HG03565 (cell line): ENCODE measurements at regions not wholly inside any gene's neighbourhood (a gene's known extent, or its start where the extent isn't known, plus 50 kb on each side); places are given as distances from the start of the nearest gene placed in this dataset.

Experiments used
- ATAC-seq: cut with Tn5 transposase; IDR thresholded peaks from one replicate; pipeline ENCODE4 v1.9.1; 2021; ENCODE audit warnings: mild to moderate bottlenecking, moderate library complexity; ENCODE audit not compliant: unreplicated experiment

- ATAC-seq: no peak
Measured at GRCh38 chr2:195500879-195501278, 156.1 kb upstream of the SLC39A10 start.

GRCh38 chr2:195498839-195499490 is 158.1 kb upstream of the SLC39A10 start:
- ATAC-seq: no peak

- ATAC-seq: no peak
Measured at GRCh38 chr2:195498176-195498575, 158.8 kb upstream of the SLC39A10 start.

GRCh38 chr2:195496991-195497390 is 160.0 kb upstream of the SLC39A10 start:
- ATAC-seq: no peak

GRCh38 chr2:195495966-195496365 is 161.1 kb upstream of the SLC39A10 start:
- ATAC-seq: no peak

- ATAC-seq: no peak
Measured at GRCh38 chr2:195495351-195495750, 161.7 kb upstream of the SLC39A10 start.

- ATAC-seq: no peak
Measured at GRCh38 chr2:195494451-195494850, 162.6 kb upstream of the SLC39A10 start.

GRCh38 chr2:195493416-195493815 is 163.6 kb upstream of the SLC39A10 start:
- ATAC-seq: no peak

GRCh38 chr2:195490319-195490718 is 166.7 kb upstream of the SLC39A10 start:
- no peak for ATAC-seq

- no peak for ATAC-seq
Measured at GRCh38 chr2:195489101-195489500, 167.9 kb upstream of the SLC39A10 start.

GRCh38 chr2:195488567-195488966 is 168.5 kb upstream of the SLC39A10 start:
- ATAC-seq: no peak

- peak; percentile 87 for ATAC-seq
Measured at GRCh38 chr2:195486987-195487644, 169.9 kb upstream of the SLC39A10 start.

GRCh38 chr2:195486520-195486919 is 170.5 kb upstream of the SLC39A10 start:
- ATAC-seq: no peak

GRCh38 chr2:195482010-195482409 is 175.0 kb upstream of the SLC39A10 start:
- ATAC-seq: no peak

GRCh38 chr2:195480121-195480520 is 176.9 kb upstream of the SLC39A10 start:
- no peak for ATAC-seq

- no peak for ATAC-seq
Measured at GRCh38 chr2:195479407-195479806, 177.6 kb upstream of the SLC39A10 start.

GRCh38 chr2:195477996-195478382 is 179.0 kb upstream of the SLC39A10 start:
- ATAC-seq: no peak

GRCh38 chr2:195477248-195477995 is 179.6 kb upstream of the SLC39A10 start:
- peak; percentile 69 for ATAC-seq

GRCh38 chr2:195475336-195475735 is 181.7 kb upstream of the SLC39A10 start:
- ATAC-seq: no peak

GRCh38 chr2:195473862-195474261 is 183.2 kb upstream of the SLC39A10 start:
- ATAC-seq: no peak

- ATAC-seq: no peak
Measured at GRCh38 chr2:195472501-195473234, 184.4 kb upstream of the SLC39A10 start.
